SK-N-MC (cell line): ENCODE measurements at regions not wholly inside any gene's neighbourhood (a gene's known extent, or its start where the extent isn't known, plus 50 kb on each side); places are given as distances from the start of the nearest gene placed in this dataset.

Experiments used
- EZH2 ChIP-seq: fragments of 200-600 bp; sonication (generic); IDR thresholded peaks from one replicate; pipeline ENCODE4 v1.6.1; 2017; ENCODE audit warnings: antibody characterized with exemption
- POLR2AphosphoS5 ChIP-seq: IDR thresholded peaks from 2 replicates; pipeline ENCODE4 v1.6.1; 2012; ENCODE audit warnings: mild to moderate bottlenecking, low read depth, low read length, borderline replicate concordance

DNA sequence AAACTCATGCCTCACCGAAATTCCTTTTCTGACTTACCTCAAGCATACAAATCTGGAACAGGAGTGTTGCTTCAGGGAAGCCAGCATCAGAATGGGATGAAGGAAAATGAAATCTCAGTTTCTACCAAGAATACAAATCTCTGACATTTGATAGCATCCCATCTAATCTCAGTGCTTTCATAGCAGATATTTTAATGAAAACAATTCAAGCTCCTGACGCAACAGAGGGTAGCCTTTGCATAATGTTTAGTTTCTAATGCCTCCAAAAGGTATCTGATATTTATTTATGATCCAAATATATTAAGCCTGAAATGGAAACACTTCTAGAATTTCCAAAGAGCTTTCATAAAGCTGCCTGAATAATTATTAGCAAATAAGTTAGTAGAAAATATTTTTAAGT, 251.4 kb downstream of the DEPDC1B start:
- TF ChIP-seq EZH2 (no peak), POLR2AphosphoS5 (no peak)
